Activated CD4-positive, alpha-beta T cell treated with anti-CD3 and anti-CD28 coated beads, Interleukin-2, amount 10 ng/mL, durations not matched to agents 24 days and 14 days (primary cell): ENCODE measurements at regions not wholly inside any gene's neighbourhood (a gene's known extent, or its start where the extent isn't known, plus 50 kb on each side); places are given as distances from the start of the nearest gene placed in this dataset.
A peak's percentile ranks its signal among the peaks of the same experiment; 100 is the strongest.
"Not testable (repeated sequence)": the region's sequence is repeated elsewhere in the genome, so short reads cannot be mapped to it uniquely, and the experiment has no call there.

Source experiments
- DNase-seq: peaks from one replicate; pipeline ENCODE4 v3.0.0; 2022
- H3K27ac Mint-ChIP-seq: one replicate; pipeline ENCODE4 v1.8.0; 2022; ENCODE audit warnings: mild to moderate bottlenecking, mixed read lengths
- H3K27me3 Mint-ChIP-seq: one replicate; pipeline ENCODE4 v1.8.0; 2022; ENCODE audit warnings: mixed read lengths
- H3K36me3 Mint-ChIP-seq: one replicate; pipeline ENCODE4 v1.8.0; 2022; ENCODE audit warnings: low read depth, mild to moderate bottlenecking, mixed read lengths
- H3K4me1 Mint-ChIP-seq: one replicate; pipeline ENCODE4 v1.8.0; 2021; ENCODE audit warnings: mixed read lengths
- H3K4me3 Mint-ChIP-seq: one replicate; pipeline ENCODE4 v1.8.0; 2022; ENCODE audit warnings: mild to moderate bottlenecking, moderate library complexity, mixed read lengths
- H3K9me3 Mint-ChIP-seq: one replicate; pipeline ENCODE4 v1.8.0; 2021; ENCODE audit warnings: mixed read lengths
- intact Hi-C: fragments of 100-400 bp; cut with micrococcal nuclease; formaldehyde crosslinking; loops from one replicate; pipeline ENCODE4 v1.15.1; 2023

DNA sequence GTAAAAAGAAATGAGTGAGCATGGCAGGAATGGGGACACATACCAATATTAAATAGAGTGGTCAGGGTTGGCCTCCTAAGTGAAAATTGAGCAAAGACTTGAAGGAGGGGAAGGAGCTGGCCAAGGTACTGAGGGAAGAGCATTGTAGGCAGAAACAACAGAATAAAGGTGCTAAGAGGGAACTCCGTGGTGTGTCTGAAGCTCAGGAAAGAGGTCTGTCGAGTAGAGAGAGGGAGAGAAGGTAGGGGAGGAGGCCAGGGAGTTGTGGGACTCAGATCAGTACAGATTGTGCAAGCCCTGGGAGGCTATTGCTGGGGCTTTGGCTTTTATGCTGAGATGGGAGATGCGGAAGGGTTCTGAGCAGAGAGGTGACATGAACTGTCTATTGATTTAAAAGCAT lies 664.7 kb downstream of the SPATA31A6 start:
- H3K27ac Mint-ChIP-seq, DNase-seq, H3K9me3 Mint-ChIP-seq, H3K4me1 Mint-ChIP-seq, intact Hi-C loops, H3K4me3 Mint-ChIP-seq, H3K27me3 Mint-ChIP-seq, H3K36me3 Mint-ChIP-seq: not testable (repeated sequence)

DNA sequence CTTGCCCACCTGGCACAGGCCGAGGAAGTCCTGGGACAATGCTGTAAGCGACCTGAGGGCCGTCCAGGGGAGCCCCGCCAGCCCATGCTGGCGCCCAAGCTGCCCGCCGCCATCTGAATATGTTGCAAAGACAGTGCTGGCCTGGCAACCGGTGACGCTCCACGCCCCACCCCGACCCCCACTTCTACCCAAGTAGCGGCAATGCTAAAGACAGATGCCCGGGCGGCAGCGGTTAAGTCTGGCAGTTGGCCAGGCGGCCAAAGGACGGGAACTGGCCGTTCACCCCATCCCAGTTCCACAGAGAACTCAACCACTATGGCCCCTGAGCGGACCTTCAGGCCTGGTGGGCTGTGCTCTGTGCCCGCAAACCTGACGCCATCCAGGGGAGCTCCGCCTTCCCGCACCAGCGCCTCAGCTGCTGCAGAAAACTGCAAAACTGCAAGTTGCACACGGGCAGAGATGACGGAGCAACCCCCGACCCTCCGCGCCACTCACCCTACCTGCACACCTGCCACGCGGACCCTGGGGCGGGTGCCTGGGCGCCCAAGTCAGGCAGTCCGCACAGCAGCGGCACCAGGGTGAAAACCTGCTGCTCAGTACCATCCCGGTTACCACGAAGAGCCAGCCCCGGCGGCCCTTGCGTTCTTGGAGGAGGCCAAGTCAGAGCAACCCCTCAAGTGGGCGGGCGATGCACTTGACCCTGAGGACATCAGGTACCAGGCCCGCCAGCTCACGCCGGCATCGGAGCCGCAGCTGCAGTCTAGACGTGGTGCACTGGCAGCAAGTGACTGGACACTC lies 667.6 kb downstream of the SPATA31A6 start:
- H3K4me3 Mint-ChIP-seq, intact Hi-C loops, H3K9me3 Mint-ChIP-seq, H3K27me3 Mint-ChIP-seq, H3K27ac Mint-ChIP-seq, H3K36me3 Mint-ChIP-seq, H3K4me1 Mint-ChIP-seq: not testable (repeated sequence)
- DNase-seq = peak; percentile 48

DNA sequence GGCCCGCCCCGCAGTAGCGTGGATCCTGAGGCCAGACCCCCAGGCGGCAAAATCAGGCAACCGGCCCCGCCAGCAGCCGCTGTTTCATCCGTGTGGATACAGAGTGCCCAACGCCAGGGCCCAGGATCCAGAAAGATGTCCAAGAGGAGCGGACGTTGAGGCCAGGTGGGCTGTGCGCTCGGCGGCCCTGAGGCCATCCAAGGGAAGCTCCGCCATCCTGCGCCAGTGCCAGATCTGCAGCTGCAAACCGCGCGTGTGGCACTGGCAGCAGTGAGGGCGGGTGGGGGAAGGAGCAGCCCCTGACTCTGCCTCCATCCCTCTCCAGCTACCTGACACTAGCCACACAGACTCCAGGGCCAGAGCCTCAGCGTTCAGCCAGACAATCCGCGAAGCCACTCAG lies 668.2 kb downstream of the SPATA31A6 start:
- DNase-seq, H3K9me3 Mint-ChIP-seq, H3K4me1 Mint-ChIP-seq, H3K27ac Mint-ChIP-seq, H3K27me3 Mint-ChIP-seq, intact Hi-C loops, H3K36me3 Mint-ChIP-seq: not testable (repeated sequence)
- H3K4me3 Mint-ChIP-seq = peak overlapping the region; percentile 17

DNA sequence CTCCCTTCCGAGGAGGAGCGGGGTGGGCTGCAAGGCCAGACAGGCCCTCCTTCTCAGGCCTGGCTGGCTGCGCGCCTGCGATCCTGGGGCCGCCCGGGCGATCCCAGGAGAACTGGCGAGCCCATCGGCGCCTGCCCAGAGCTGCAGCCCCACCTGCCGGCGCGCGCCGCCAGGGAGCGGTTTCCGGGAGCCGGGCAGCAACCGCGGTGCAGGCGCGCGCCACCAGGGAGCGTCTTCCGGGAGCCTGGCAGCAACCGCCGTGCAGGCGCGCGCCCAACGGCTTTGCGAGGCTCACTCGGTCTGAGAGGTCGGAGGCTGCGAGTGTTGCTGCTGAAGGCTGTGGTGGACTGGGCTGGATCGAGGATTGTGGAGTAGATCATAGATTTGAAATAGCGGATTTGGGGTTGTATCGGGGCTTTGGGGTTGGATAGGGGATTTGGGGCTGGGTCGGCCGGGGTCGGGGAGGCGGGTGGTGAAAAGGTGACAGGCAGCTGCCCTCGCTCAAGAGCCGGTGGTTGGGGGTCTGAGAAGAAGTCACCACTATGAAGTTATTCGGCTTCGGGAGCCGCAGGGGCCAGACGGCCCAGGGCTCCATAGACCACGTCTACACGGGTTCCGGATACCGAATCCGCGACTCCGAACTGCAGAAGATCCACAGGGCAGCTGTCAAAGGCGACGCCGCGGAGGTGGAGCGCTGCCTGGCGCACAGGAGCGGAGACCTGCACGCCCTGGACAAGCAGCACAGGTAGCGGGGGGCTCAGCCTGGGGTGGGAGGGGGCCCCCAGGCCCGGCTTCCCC lies 668.9 kb downstream of the SPATA31A6 start:
- intact Hi-C loops, H3K36me3 Mint-ChIP-seq, H3K4me1 Mint-ChIP-seq, H3K27me3 Mint-ChIP-seq, H3K9me3 Mint-ChIP-seq: not testable (repeated sequence)
- peak; percentile 88 for DNase-seq
- H3K4me3 Mint-ChIP-seq = peak overlapping the region; percentile 85
- peak overlapping the region; percentile 63 for H3K27ac Mint-ChIP-seq

DNA sequence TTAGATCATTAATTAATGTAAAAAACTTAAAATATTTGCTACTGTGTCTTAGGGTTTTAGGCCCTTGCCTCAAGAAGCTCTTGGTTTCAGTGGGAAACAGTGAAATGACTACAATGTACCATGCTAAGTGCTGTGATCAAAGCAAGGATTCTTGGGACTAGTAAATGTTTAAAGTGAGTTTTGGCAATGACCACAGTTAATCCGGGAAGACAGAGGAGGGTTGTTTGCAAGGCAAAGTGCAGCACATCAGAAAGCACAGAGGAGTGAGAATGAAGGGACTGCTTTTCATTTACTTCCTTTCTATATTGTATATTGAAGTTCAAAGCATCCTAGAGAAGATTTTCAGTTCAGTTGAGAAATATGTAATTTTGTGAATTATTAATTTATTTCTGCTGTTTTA lies 676.7 kb downstream of the SPATA31A6 start:
- H3K9me3 Mint-ChIP-seq, H3K4me3 Mint-ChIP-seq, intact Hi-C loops, H3K4me1 Mint-ChIP-seq, H3K27ac Mint-ChIP-seq, H3K27me3 Mint-ChIP-seq, H3K36me3 Mint-ChIP-seq, DNase-seq: not testable (repeated sequence)

DNA sequence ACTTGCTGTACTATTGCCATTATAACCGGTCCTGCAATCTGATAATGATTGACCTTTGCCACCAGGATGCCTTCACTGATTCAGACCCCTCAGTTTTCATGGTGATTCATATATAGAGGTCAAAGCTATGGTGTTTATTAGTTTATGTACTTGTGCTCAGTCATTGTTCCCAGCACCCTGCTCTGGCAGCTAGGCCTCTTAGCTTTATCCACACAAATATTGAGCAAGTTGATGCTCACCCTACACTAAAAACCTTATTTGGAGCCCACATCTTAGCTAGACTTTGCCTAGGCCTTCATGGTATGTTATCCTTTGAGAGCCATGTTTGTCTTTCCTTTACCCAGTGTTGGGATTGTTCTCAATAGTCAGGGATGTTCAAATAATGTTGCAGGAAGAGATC lies 679.0 kb downstream of the SPATA31A6 start:
- DNase-seq, H3K27me3 Mint-ChIP-seq, H3K27ac Mint-ChIP-seq, H3K4me1 Mint-ChIP-seq, H3K4me3 Mint-ChIP-seq, H3K36me3 Mint-ChIP-seq, H3K9me3 Mint-ChIP-seq, intact Hi-C loops: not testable (repeated sequence)
